Spleen (tissue), 7 donors: ENCODE measurements at regions not wholly inside any gene's neighbourhood (a gene's known extent, or its start where the extent isn't known, plus 50 kb on each side); places are given as distances from the start of the nearest gene placed in this dataset.

Source experiments
- CTCF ChIP-seq, 11 experiments: fragments of 200-600 bp in 7 of 11; fragments of 450-650 bp in 4 of 11; sonication (generic) in 4 of 11; IDR thresholded peaks in 8 of 11; conservative IDR thresholded peaks in 3 of 11; 1 replicate in 7 of 11; 2 replicates in 4 of 11; pipeline versions ENCODE4 v1.4.0 to v1.8.0; 2016 to 2021; ENCODE audit warnings: antibody characterized with exemption in 11 of 11, inconsistent platforms in 4 of 11, mild to moderate bottlenecking in 1 of 11
- POLR2A ChIP-seq, 3 donors: fragments of 450-650 bp; IDR thresholded peaks; one replicate each; pipeline ENCODE4 v1.5.1; 2017; ENCODE audit warnings: antibody characterized with exemption in 3 of 3, mild to moderate bottlenecking in 1 of 3
- donor health status: DM: no; HTN: no; CAD: no; lungs with moderate emphysema.
- donor health status: DM: no; HTN: no; CAD: no.
- donor health status: DM: no; HTN: no; CAD: no.

DNA sequence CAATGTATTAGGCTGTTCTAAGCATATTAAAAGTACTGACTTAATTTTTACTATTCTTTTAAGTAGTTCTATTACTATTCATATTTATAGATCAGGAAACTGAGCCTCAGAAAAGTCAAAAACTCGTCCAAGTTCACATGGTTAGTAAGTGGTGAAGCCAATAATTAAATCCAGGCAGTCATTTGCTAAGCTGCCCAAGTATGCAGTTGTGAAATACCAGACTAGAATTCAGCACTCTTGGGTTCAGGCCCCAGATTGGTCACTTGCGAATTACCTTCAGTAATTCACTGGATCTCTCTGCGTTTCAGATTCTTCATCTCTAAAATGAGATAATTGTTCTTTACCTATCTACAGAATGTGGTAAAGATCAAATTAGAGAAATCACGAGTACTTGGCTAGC is 161.9 kb upstream of the CADPS start:
- TF ChIP-seq CTCF (IDR thresholded peaks at IDR 0.05 in 8 of 11, conservative IDR thresholded peaks at IDR 0.05 in 3 of 11) = no peak
- no peak for TF ChIP-seq POLR2A (IDR thresholded peaks at IDR 0.05)
